Endodermal cell (in vitro differentiated cells): ENCODE measurements at regions not wholly inside any gene's neighbourhood (a gene's known extent, or its start where the extent isn't known, plus 50 kb on each side); places are given as distances from the start of the nearest gene placed in this dataset.

Source experiments
- DNase-seq: peaks from one replicate; pipeline ENCODE4 v3.0.0-alpha.2; 2017
- H3K27ac ChIP-seq: 2 replicates; pipeline ENCODE4 v1.5.1; 2013; ENCODE audit warnings: mild to moderate bottlenecking, low read depth, low read length, moderate library complexity
- H3K27me3 ChIP-seq: 2 replicates; pipeline ENCODE4 v1.6.1; 2013; ENCODE audit warnings: mild to moderate bottlenecking, low read length, moderate library complexity; ENCODE audit not compliant: insufficient read depth, control insufficient read depth, poor library complexity, severe bottlenecking
- H3K36me3 ChIP-seq: 2 replicates; pipeline ENCODE4 v1.7.0; 2013; ENCODE audit warnings: mild to moderate bottlenecking, low read length, moderate library complexity; ENCODE audit not compliant: control insufficient read depth, insufficient read depth
- H3K4me1 ChIP-seq: one replicate; pipeline ENCODE4 v1.7.0; 2013; ENCODE audit warnings: low read length; ENCODE audit not compliant: control insufficient read depth, insufficient read depth
- H3K4me3 ChIP-seq: 2 replicates; pipeline ENCODE4 v1.5.1; 2013; ENCODE audit warnings: mild to moderate bottlenecking, low read length, moderate library complexity
- H3K9ac ChIP-seq: 2 replicates; pipeline ENCODE4 v1.6.1; 2013; ENCODE audit warnings: mild to moderate bottlenecking, low read length, moderate library complexity; ENCODE audit not compliant: poor library complexity, severe bottlenecking; ENCODE audit errors: extremely low read depth
- H3K9me3 ChIP-seq: 2 replicates; pipeline ENCODE4 v1.6.1; 2013; ENCODE audit warnings: mild to moderate bottlenecking, low read length, moderate library complexity; ENCODE audit not compliant: control insufficient read depth
- H3K27ac Mint-ChIP-seq: 2 replicates; pipeline ENCODE4 v1.8.0; 2020; ENCODE audit warnings: mixed read lengths
- H3K27me3 Mint-ChIP-seq: 2 replicates; pipeline ENCODE4 v1.8.0; 2021; ENCODE audit warnings: mild to moderate bottlenecking, mixed read lengths; ENCODE audit not compliant: insufficient read depth
- H3K36me3 Mint-ChIP-seq: 2 replicates; pipeline ENCODE4 v1.8.0; 2020; ENCODE audit warnings: low read depth, mixed read lengths
- H3K4me1 Mint-ChIP-seq: 2 replicates; pipeline ENCODE4 v1.8.0; 2020; ENCODE audit warnings: mixed read lengths
- H3K4me3 Mint-ChIP-seq: 2 replicates; pipeline ENCODE4 v1.8.0; 2020; ENCODE audit warnings: mild to moderate bottlenecking, moderate library complexity, mixed read lengths
- H3K9me3 Mint-ChIP-seq: 2 replicates; pipeline ENCODE4 v1.8.0; 2020; ENCODE audit warnings: mild to moderate bottlenecking, mixed read lengths
- CTCF ChIP-seq: fragments of 200-600 bp; sonication (generic); conservative IDR thresholded peaks from 2 replicates; pipeline ENCODE4 v1.5.0; 2021; ENCODE audit warnings: antibody characterized with exemption, mild to moderate bottlenecking
- WGBS, 2 experiments: methylation state at CpG; one replicate each; pipeline versions ENCODE4 v1.1.5 to v1.1.7; 2013; ENCODE audit warnings: missing lambda C conversion rate in 2 of 2, mixed read lengths in 1 of 2; ENCODE audit not compliant: insufficient coverage in 1 of 2, insufficient read length in 1 of 2; 5-methylcytosine and 5-hydroxymethylcytosine counted together

- Mint-ChIP-seq H3K4me3 (no peak overlapping the region), H3K27me3 (peaks cover under 1% of the 10 kb centered on the region), H3K9me3 (peaks cover 23% of the 10 kb centered on the region), H3K27ac (no peak overlapping the region), H3K4me1 (peaks cover 2% of the 10 kb centered on the region), H3K36me3 (peaks cover 4% of the 10 kb centered on the region)
- no peaks in the 10 kb centered on the region for H3K27me3 ChIP-seq
- TF ChIP-seq CTCF = no peak
- 93 to 94% methylated on average over 3 to 5 of the region's 5 CpGs for WGBS, 2 experiments
- no peak for DNase-seq
- H3K9me3 ChIP-seq = peaks cover 5% of the 10 kb centered on the region
- no peaks in the 10 kb centered on the region for H3K36me3 ChIP-seq
- no peak overlapping the region for H3K4me3 ChIP-seq
- H3K27ac ChIP-seq = no peak overlapping the region
- H3K9ac ChIP-seq = no peak overlapping the region
- H3K4me1 ChIP-seq = no peaks in the 10 kb centered on the region
Measured at GRCh38 chr16:54847207-54847606, 83.5 kb upstream of the IRX5 start.

GRCh38 chr16:54846766-54847165 lies 83.9 kb upstream of the IRX5 start:
- peaks cover 2% of the 10 kb centered on the region for H3K27me3 Mint-ChIP-seq
- H3K4me3 Mint-ChIP-seq = no peak overlapping the region
- DNase-seq = no peak
- H3K9me3 ChIP-seq = peaks cover 5% of the 10 kb centered on the region
- H3K36me3 Mint-ChIP-seq = peaks cover 4% of the 10 kb centered on the region
- no peaks in the 10 kb centered on the region for H3K27me3 ChIP-seq
- peaks cover 2% of the 10 kb centered on the region for H3K4me1 Mint-ChIP-seq
- 92 to 94% methylated on average over 4 of the region's 4 CpGs for WGBS, 2 experiments
- peaks cover 28% of the 10 kb centered on the region for H3K9me3 Mint-ChIP-seq
- no peak for TF ChIP-seq CTCF
- H3K4me1 ChIP-seq = no peaks in the 10 kb centered on the region
- H3K27ac ChIP-seq = no peak overlapping the region
- H3K9ac ChIP-seq = no peak overlapping the region
- H3K36me3 ChIP-seq = no peaks in the 10 kb centered on the region
- no peak overlapping the region for H3K27ac Mint-ChIP-seq
- H3K4me3 ChIP-seq = no peak overlapping the region

- Mint-ChIP-seq H3K27ac (no peak overlapping the region), H3K4me3 (no peak overlapping the region), H3K27me3 (peaks cover 2% of the 10 kb centered on the region), H3K4me1 (peaks cover 2% of the 10 kb centered on the region), H3K36me3 (peaks cover 4% of the 10 kb centered on the region), H3K9me3 (peaks cover 32% of the 10 kb centered on the region)
- DNase-seq = no peak
- TF ChIP-seq CTCF = no peak
- Histone ChIP-seq H3K9ac (no peak overlapping the region), H3K9me3 (peaks cover 5% of the 10 kb centered on the region), H3K4me3 (no peak overlapping the region), H3K36me3 (no peaks in the 10 kb centered on the region), H3K27ac (no peak overlapping the region), H3K4me1 (no peaks in the 10 kb centered on the region), H3K27me3 (no peaks in the 10 kb centered on the region)
- WGBS, 2 experiments = 81% methylated on average over 1 of the region's 1 CpG; no CpG with 5 or more reads in 1 of the 2 experiments
Measured at GRCh38 chr16:54843424-54843750, 87.3 kb upstream of the IRX5 start.
